Ishikawa (cell line): ENCODE measurements at regions not wholly inside any gene's neighbourhood (a gene's known extent, or its start where the extent isn't known, plus 50 kb on each side); places are given as distances from the start of the nearest gene placed in this dataset.
A peak's percentile ranks its signal among the peaks of the same experiment; 100 is the strongest.

Experiments used
- CEBPB ChIP-seq: IDR thresholded peaks from 2 replicates; pipeline ENCODE4 v1.6.1; 2012
- CREB1 ChIP-seq: IDR thresholded peaks from 2 replicates; pipeline ENCODE4 v1.6.1; 2012; ENCODE audit warnings: low read depth
- EGR1 ChIP-seq: IDR thresholded peaks from 2 replicates; pipeline ENCODE4 v1.6.1; 2012
- EP300 ChIP-seq: IDR thresholded peaks from 2 replicates; pipeline ENCODE4 v1.6.1; 2012; ENCODE audit warnings: borderline replicate concordance
- FOXM1 ChIP-seq: IDR thresholded peaks from 2 replicates; pipeline ENCODE4 v1.6.1; 2012; ENCODE audit warnings: low read depth, borderline replicate concordance
- MAX ChIP-seq: IDR thresholded peaks from 2 replicates; pipeline ENCODE4 v1.6.1; 2012
- NFIC ChIP-seq: IDR thresholded peaks from 2 replicates; pipeline ENCODE4 v1.6.1; 2012
- RAD21 ChIP-seq: IDR thresholded peaks from 2 replicates; pipeline ENCODE4 v1.6.1; 2012; ENCODE audit warnings: low read depth
- REST ChIP-seq: IDR thresholded peaks from 2 replicates; pipeline ENCODE4 v1.6.1; 2012; ENCODE audit warnings: low read depth, mild to moderate bottlenecking
- TAF1 ChIP-seq: IDR thresholded peaks from 2 replicates; pipeline ENCODE4 v1.6.1; 2012; ENCODE audit warnings: low read depth, mild to moderate bottlenecking
- TCF12 ChIP-seq: IDR thresholded peaks from 2 replicates; pipeline ENCODE4 v1.6.1; 2012; ENCODE audit warnings: low read depth
- TEAD4 ChIP-seq: IDR thresholded peaks from 2 replicates; pipeline ENCODE4 v1.6.1; 2012
- USF1 ChIP-seq: IDR thresholded peaks from 2 replicates; pipeline ENCODE4 v1.6.1; 2012
- YY1 ChIP-seq: IDR thresholded peaks from 2 replicates; pipeline ENCODE4 v1.6.1; 2012; ENCODE audit warnings: low read depth
- ZBTB7A ChIP-seq: IDR thresholded peaks from 2 replicates; pipeline ENCODE4 v1.6.1; 2012; ENCODE audit warnings: low read depth

- no peak for TF ChIP-seq REST
- no peak for TF ChIP-seq TCF12
- no peak for TF ChIP-seq EP300
- TF ChIP-seq YY1, result no peak
- TF ChIP-seq RAD21, result no peak
- no peak for TF ChIP-seq CEBPB
- TF ChIP-seq USF1, result no peak
- no peak for TF ChIP-seq NFIC
- TF ChIP-seq EGR1, result no peak
- TF ChIP-seq ZBTB7A, result no peak
- no peak for TF ChIP-seq MAX
- no peak for TF ChIP-seq FOXM1
- TF ChIP-seq TEAD4, result no peak
Observed at GRCh38 chr2:56741601-56742102, 557.9 kb downstream of the CCDC85A start.

- TF ChIP-seq YY1 (no peak), USF1 (no peak), MAX (no peak), TEAD4 (no peak)
Observed at GRCh38 chr2:56743807-56744206, 560.0 kb downstream of the CCDC85A start.

GRCh38 chr2:56749152-56749752 is 565.5 kb downstream of the CCDC85A start:
- no peak for TF ChIP-seq YY1
- no peak for TF ChIP-seq USF1
- TF ChIP-seq CREB1, result no peak
- TF ChIP-seq TEAD4, result no peak
- TF ChIP-seq CEBPB, result no peak
- TF ChIP-seq RAD21, result peak; percentile 36; the same call in 1 of the 2 replicates

- TF ChIP-seq CEBPB, result no peak
- no peak for TF ChIP-seq FOXM1
- TF ChIP-seq EP300, result no peak
- no peak for TF ChIP-seq YY1
- TF ChIP-seq USF1, result no peak
- no peak for TF ChIP-seq REST
- TF ChIP-seq EGR1, result no peak
- TF ChIP-seq TCF12, result no peak
- no peak for TF ChIP-seq CREB1
- no peak for TF ChIP-seq RAD21
- TF ChIP-seq NFIC, result no peak
- TF ChIP-seq TAF1, result no peak
- TF ChIP-seq MAX, result no peak
Observed at GRCh38 chr2:56753182-56753581, 569.4 kb downstream of the CCDC85A start.

- TF ChIP-seq MAX (no peak), EP300 (no peak), EGR1 (no peak), USF1 (no peak), CEBPB (no peak), RAD21 (no peak)
Observed at GRCh38 chr2:56754066-56754615, 570.4 kb downstream of the CCDC85A start.
